HG03280 (cell line): ENCODE measurements at regions not wholly inside any gene's neighbourhood (a gene's known extent, or its start where the extent isn't known, plus 50 kb on each side); places are given as distances from the start of the nearest gene placed in this dataset.
"Not testable (repeated sequence)": the region's sequence is repeated elsewhere in the genome, so short reads cannot be mapped to it uniquely, and the experiment has no call there.

Experiments used
- ATAC-seq: cut with Tn5 transposase; IDR thresholded peaks from one replicate; pipeline ENCODE4 v1.9.1; 2021; ENCODE audit warnings: mild to moderate bottlenecking, moderate library complexity; ENCODE audit not compliant: unreplicated experiment

- no peak for ATAC-seq
Observed at GRCh38 chr13:47892374-47892773, 108.7 kb downstream of the SUCLA2 start.

DNA sequence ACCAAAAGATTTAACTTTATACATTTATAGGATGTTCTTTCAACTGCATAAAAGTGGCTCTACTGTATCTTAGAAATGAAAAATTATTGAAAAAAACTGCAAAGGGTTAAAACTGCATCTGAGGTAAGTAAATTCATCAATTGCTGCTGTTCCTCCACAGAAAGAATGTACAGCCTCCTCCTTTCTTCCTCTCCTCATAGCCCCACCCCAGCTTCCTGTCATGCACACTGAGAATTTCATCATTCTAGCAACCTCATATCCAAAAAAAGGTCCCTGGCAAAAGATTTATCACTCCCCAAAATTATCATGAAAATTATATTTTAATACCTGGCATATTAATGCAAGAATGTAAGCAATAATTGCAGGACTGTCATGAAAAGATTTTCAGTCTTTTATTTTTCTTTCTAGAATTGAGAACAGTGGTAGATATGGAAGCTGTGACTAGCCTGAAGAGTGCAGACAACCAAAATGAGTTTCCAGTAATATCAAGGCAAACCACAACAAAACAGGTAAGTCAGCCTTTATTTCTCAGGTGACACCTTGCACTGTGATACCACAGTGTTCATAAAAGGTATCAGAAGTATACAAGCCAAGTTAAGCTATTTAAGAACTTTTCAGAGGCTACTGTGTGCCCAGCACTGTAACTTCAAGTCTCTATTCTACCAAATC lies 110.8 kb downstream of the SUCLA2 start:
- no peak for ATAC-seq

- no peak for ATAC-seq
Observed at GRCh38 chr13:47886314-47886713, 114.8 kb downstream of the SUCLA2 start.

GRCh38 chr13:47875201-47875600 lies 125.9 kb downstream of the SUCLA2 start:
- ATAC-seq, result no peak

- not testable (repeated sequence) for ATAC-seq
Observed at GRCh38 chr13:47873987-47874386, 127.1 kb downstream of the SUCLA2 start.

DNA sequence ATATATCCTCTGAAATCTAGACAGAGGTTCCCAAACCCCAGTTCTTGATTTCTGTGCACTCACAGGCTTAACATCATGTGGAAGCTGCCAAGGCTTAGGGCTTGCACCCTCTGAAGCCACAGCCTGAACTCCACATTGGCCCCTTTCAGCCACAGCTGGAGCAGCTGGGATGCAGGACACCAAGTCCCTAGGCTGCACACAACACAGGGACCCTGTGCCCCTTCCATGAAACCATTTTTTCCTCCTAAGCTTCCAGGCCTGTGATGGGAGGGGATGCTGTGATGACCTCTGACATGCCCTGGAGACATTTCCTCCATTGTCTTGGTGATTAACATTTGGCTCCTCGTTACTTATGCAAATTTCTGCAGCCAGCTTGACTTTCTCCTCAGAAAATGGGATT lies 127.8 kb downstream of the SUCLA2 start:
- not testable (repeated sequence) for ATAC-seq

GRCh38 chr13:47869776-47870175 lies 131.3 kb downstream of the SUCLA2 start:
- no peak for ATAC-seq

GRCh38 chr13:47865883-47866282 lies 135.2 kb downstream of the SUCLA2 start:
- ATAC-seq, result no peak

DNA sequence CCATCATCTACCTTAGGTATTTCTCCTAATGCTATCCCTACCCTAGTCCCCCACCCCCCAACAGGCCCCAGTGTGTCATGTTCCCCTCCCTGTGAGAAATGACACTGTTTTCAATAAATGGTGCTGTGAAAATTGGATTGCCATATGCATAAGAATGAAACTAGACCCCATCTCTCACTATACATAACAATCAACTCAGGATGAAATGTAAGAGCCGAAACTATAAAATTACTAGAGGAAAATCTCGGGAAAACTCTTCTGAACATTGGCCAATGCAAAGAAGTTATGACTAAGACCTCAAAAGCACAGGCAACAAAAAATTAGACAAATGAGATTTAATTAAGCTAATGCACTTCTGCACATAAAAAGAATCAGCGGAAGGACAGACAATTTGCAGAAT lies 138.2 kb downstream of the SUCLA2 start:
- ATAC-seq, result no peak

DNA sequence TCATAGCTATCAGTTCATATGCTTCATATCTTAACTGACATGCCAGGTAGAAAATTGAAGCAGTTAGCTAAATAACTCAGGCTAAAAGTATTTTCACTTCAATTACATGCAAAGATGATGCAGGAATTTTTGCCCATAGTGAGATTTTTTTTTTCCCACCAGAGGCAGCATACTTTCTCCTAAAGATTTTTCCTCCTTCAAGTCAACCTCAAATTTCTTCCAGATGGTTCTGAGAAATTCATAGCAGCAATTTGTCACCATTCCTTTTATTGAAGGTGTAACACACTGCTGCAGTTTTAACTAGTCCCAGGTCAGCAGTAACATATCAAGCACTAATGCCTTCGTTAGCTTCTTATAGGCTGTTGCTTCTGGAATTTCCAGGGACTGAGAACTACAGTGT lies 141.9 kb downstream of the SUCLA2 start:
- no peak for ATAC-seq

- no peak for ATAC-seq
Observed at GRCh38 chr13:47858042-47859025, 142.7 kb downstream of the SUCLA2 start.

GRCh38 chr13:47853236-47853635 lies 147.8 kb downstream of the SUCLA2 start:
- no peak for ATAC-seq

GRCh38 chr13:47846886-47847285 lies 154.2 kb downstream of the SUCLA2 start:
- no peak for ATAC-seq

- ATAC-seq, result no peak
Observed at GRCh38 chr13:47845981-47846380, 155.1 kb downstream of the SUCLA2 start.

GRCh38 chr13:47843005-47843404 lies 158.1 kb downstream of the SUCLA2 start:
- no peak for ATAC-seq

DNA sequence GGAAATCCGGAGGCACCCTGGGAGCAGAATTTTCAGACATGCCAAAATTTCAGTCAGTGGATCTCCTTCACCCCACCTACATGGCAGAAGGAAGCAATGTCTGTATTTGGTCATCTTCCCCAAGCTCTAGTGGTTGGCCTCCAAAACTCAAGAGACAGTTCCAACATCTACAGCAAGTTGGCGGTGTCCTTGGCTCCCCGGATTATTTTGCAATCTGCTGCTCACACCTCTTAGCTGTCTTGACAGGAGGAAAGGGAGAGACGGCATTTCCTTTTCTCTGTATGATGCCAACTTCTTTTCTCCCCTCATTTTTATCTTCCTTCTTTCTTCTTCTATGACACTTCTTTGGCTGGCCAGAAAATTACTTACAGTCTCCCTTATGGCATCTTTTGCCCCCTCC lies 159.9 kb downstream of the SUCLA2 start:
- ATAC-seq, result no peak

- ATAC-seq, result no peak
Observed at GRCh38 chr13:47837906-47838305, 163.2 kb downstream of the SUCLA2 start.

DNA sequence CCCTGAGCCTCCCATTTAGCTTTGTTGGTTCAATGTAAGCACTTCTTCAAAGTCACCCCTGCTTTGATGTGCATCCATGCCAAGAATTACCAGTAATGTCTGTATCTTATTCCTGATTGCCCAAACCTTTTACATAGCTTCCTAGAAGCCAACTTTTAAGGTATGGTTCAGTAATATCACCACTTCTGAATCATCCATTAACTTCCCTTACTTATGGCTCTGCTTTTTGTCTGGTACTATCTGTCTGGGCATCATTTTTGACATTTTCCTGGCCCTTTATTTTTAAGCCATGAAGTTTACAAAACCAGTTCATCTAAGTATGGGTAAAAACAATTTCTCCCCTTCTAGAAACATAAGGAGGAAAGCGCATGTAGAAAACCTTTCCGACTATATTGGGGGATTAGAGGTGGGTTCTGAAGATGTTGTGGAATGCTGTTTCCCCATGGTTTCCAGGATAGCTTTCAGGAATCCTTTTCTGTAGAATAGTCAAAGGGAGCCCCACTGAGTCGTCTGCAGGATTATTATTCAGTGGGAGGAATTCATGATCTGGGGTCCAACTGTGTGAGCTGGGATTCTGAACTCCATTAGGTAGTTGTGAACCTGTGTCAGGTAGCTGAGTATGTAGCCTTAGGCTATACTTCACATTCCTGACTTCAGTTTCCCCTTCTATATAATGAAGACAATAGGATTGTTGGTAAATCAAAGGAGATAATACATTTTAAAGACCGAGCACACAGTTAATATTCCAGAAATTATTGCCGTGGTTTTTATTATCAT lies 163.8 kb downstream of the SUCLA2 start:
- ATAC-seq, result no peak

- no peak for ATAC-seq
Observed at GRCh38 chr13:47835470-47836228, 165.4 kb downstream of the SUCLA2 start.

- ATAC-seq, result no peak
Observed at GRCh38 chr13:47832458-47832972, 168.6 kb downstream of the SUCLA2 start.
